ENCODE measurements at regions not wholly inside any gene's neighbourhood (a gene's known extent, or its start where the extent isn't known, plus 50 kb on each side); places are given as distances from the start of the nearest gene placed in this dataset.

DNA sequence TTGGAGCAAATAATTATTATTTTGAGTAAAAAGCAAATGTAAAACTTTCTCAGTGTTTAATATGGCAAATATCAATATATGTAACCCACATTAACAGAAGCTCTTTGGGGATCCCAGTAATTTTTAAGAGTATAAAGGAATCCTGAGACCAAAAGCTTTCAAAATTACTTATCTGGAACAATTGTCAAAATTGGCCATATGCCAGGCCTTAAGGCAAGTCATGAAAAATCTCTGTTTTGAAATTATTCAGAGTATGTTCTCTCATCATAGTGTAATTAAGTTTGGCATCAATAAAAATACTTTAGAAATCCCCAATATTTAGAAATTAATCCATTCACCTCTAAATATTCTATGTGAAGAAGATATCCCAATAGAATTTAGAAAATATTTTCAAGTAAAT lies 225.3 kb upstream of the ARL4C start:
- no peak for DNase-seq (ENCODE audit: low read depth)
- H3K4me3 ChIP-seq (ENCODE audit: low read depth, low read length), result no peak overlapping the region

DNA sequence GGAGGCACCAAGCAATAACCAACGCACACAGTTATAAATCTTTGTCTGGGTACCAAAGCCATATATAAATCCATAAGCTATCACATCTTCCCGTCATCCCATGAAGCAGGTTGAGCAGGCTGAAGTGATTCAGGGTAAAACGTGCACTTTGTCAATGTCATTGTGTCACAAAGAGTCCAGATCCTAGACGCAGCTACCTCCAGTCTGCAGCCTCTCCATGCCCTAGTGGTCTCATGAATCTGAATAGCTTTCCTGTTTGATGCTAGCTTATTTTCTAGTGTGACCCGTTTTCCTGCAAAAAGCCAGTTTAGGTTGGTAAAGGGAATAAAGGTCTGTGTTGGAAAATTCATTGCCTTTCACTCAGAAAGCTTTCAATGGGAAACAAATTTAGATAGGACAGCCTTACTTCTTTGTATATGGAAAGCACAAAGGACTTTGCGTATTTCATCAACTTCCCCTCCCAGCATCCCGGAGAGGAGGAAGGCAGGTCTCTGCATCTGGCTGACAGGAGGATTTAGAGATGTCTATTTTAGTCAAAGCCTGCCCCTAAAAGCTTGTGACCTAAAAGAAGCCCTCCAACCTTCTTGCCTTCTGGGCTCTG lies 222.3 kb upstream of the ARL4C start:
- no peak for TF ChIP-seq MYC (IDR thresholded peaks at IDR 0.05; ENCODE audit: low read depth, low read length)
- TF ChIP-seq, protein P1, sequence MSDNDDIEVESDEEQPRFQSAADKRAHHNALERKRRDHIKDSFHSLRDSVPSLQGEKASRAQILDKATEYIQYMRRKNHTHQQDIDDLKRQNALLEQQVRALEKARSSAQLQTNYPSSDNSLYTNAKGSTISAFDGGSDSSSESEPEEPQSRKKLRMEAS (IDR thresholded peaks at IDR 0.05; ENCODE audit: low read depth, low read length), result no peak
- DNase-seq (ENCODE audit: low read depth), result no peak
- H3K4me3 ChIP-seq (ENCODE audit: low read depth, low read length), result no peak overlapping the region

More for the DNA sequence above, 225.3 kb upstream of the ARL4C start:
- TF ChIP-seq, protein P2, sequence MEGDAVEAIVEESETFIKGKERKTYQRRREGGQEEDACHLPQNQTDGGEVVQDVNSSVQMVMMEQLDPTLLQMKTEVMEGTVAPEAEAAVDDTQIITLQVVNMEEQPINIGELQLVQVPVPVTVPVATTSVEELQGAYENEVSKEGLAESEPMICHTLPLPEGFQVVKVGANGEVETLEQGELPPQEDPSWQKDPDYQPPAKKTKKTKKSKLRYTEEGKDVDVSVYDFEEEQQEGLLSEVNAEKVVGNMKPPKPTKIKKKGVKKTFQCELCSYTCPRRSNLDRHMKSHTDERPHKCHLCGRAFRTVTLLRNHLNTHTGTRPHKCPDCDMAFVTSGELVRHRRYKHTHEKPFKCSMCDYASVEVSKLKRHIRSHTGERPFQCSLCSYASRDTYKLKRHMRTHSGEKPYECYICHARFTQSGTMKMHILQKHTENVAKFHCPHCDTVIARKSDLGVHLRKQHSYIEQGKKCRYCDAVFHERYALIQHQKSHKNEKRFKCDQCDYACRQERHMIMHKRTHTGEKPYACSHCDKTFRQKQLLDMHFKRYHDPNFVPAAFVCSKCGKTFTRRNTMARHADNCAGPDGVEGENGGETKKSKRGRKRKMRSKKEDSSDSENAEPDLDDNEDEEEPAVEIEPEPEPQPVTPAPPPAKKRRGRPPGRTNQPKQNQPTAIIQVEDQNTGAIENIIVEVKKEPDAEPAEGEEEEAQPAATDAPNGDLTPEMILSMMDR (IDR thresholded peaks at IDR 0.05; ENCODE audit: low read depth, low read length), result no peak
- TF ChIP-seq, protein P1 (IDR thresholded peaks at IDR 0.05; ENCODE audit: low read depth, low read length), result no peak
- TF ChIP-seq POLR2A (IDR thresholded peaks at IDR 0.05; ENCODE audit: extremely low read depth, insufficient read length) (no peak), MYC (IDR thresholded peaks at IDR 0.05; ENCODE audit: low read depth, low read length) (no peak)

DNA sequence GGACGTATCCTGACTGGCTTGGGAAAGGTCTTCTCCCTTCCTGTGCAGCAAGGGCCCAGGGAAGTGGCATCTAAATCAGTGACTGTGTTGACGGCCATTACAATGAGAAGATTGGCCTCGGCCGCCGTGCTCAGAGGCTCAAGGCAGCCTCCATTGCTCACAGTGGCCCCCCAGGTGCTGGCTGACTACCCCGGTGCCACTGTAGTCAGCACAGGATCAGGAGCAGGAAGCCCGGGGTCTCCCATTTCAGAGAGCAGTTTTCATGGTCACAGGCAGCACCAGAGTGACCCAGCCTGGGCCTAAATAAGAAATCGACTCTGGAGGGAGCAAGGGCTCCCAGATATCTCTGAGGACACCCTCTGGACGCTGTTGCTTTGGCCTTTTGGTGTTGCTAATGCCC lies 219.4 kb upstream of the ARL4C start:
- no peak for DNase-seq (ENCODE audit: low read depth)
- no peak overlapping the region for H3K4me3 ChIP-seq (ENCODE audit: low read depth, low read length)
- TF ChIP-seq MYC (IDR thresholded peaks at IDR 0.05; ENCODE audit: low read depth, low read length), result no peak
- TF ChIP-seq, protein P1 (IDR thresholded peaks at IDR 0.05; ENCODE audit: low read depth, low read length), result no peak

DNA sequence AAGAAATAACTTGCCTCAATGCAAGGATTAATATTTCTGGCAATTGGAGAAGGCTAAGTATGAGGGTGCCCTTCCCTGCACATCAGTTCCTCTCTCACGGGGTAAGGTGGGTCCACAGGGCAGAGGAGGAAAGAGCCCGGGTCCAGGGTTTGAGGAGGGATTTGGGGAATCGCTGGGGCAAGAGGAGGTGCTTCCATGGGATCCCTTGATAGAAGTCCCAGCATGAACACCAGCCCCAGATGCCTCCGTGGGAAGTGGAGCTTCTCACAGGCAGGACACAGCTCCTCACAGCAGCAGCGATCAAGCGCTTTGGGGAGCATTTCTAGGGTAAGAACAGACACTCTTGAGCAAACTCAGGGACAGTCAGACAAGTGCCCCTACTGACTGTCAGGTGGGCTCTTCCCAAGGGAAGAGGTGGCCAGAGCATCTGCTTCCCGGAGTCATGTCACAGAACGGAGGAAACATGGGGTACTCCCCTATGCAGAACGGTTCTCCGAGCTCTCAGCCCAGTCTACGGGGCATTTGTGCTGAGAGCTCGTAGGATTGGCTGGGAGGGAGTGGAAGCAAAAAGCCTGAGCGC lies 218.9 kb upstream of the ARL4C start:
- TF ChIP-seq MYC (IDR thresholded peaks at IDR 0.05; ENCODE audit: low read depth, low read length) (no peak), POLR2A (IDR thresholded peaks at IDR 0.05; ENCODE audit: extremely low read depth, insufficient read length) (no peak)
- TF ChIP-seq, protein P2 (IDR thresholded peaks at IDR 0.05; ENCODE audit: low read depth, low read length), result no peak
- TF ChIP-seq, protein P1 (IDR thresholded peaks at IDR 0.05; ENCODE audit: low read depth, low read length), result no peak
- DNase-seq (ENCODE audit: low read depth), result no peak
- H3K4me3 ChIP-seq (ENCODE audit: low read depth, low read length), result no peak overlapping the region

DNA sequence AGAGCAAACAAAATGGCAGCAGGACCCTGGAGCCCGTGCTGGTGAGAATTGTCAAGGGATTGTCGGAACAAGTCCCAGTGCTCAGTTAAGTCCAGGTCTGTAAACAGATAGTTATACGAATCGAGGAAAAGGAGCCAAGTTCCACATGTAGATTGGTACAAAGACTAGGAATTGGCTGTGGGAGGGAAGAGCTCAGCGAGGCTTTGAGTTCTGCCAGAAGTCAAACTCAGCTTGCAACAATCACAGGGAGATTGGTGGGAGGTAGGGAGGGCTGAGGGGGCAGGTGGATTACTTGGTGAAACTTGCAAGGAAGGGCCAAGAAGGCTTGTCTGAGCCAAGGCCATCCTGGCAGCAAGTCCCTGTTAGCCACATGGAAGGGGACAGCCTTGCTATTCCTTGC lies 217.8 kb upstream of the ARL4C start:
- no peak for DNase-seq (ENCODE audit: low read depth)
- no peak overlapping the region for H3K4me3 ChIP-seq (ENCODE audit: low read depth, low read length)
- TF ChIP-seq MYC (IDR thresholded peaks at IDR 0.05; ENCODE audit: low read depth, low read length) (no peak), POLR2A (IDR thresholded peaks at IDR 0.05; ENCODE audit: extremely low read depth, insufficient read length) (no peak)
- TF ChIP-seq, protein P1 (IDR thresholded peaks at IDR 0.05; ENCODE audit: low read depth, low read length), result no peak
- TF ChIP-seq, protein P2 (IDR thresholded peaks at IDR 0.05; ENCODE audit: low read depth, low read length), result no peak

DNA sequence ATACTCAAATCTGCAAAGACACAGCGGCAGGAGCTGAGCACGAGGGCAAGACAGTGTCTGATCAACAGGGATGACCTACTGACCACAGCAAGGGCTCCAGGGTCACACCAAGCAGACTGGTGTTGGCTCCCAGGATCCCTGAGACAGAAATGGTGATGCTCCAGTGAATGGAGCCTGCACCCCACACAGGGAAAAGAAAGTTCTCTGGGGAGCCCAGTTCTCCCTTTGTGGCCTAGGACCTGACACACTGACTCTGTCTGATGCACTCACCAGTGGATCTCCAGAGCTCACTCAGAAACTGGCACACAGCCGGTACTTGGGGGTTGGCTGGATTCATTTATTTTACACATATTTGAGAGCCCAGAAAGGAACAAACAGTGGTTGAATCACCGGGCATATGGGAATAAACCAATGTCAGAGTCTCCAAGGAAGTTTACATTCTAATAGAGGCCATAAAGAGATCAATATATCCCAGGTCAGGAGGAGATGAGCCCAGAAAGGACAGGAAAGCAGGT lies 215.6 kb upstream of the ARL4C start:
- no peak overlapping the region for H3K4me3 ChIP-seq (ENCODE audit: low read depth, low read length)
- no peak for DNase-seq (ENCODE audit: low read depth)
- TF ChIP-seq, protein P2 (IDR thresholded peaks at IDR 0.05; ENCODE audit: low read depth, low read length), result no peak
- TF ChIP-seq MYC (IDR thresholded peaks at IDR 0.05; ENCODE audit: low read depth, low read length) (no peak), POLR2A (IDR thresholded peaks at IDR 0.05; ENCODE audit: extremely low read depth, insufficient read length) (no peak)
- TF ChIP-seq, protein P1 (IDR thresholded peaks at IDR 0.05; ENCODE audit: low read depth, low read length), result no peak
